ENCODE measurements at regions not wholly inside any gene's neighbourhood (a gene's known extent, or its start where the extent isn't known, plus 50 kb on each side); places are given as distances from the start of the nearest gene placed in this dataset.

- TF ChIP-seq RAD21 (IDR thresholded peaks at IDR 0.05; ENCODE audit: low read depth) (no peak), TAF1 (IDR thresholded peaks at IDR 0.05; ENCODE audit: low read depth) (no peak), CEBPB (IDR thresholded peaks at IDR 0.05) (no peak), CREB1 (IDR thresholded peaks at IDR 0.05; ENCODE audit: low read depth) (no peak), MAX (IDR thresholded peaks at IDR 0.05) (no peak), REST (IDR thresholded peaks at IDR 0.05; ENCODE audit: low read depth) (no peak)
These were observed 84.8 kb downstream of the CLDN34 start for GRCh38 chrX:10051866-10052480.
